Lung (tissue), 11 donors: ENCODE measurements at regions not wholly inside any gene's neighbourhood (a gene's known extent, or its start where the extent isn't known, plus 50 kb on each side); places are given as distances from the start of the nearest gene placed in this dataset.

ENCODE experiments used
- ATAC-seq: fragments of 200-7000 bp; cut with Tn5 transposase; one replicate; pipeline ENCODE4 v1.9.1; 2020; ENCODE audit warnings: moderate number of reproducible peaks; ENCODE audit not compliant: insufficient read depth, low FRiP score
- DNase-seq, 3 donors: peaks; one replicate each; pipeline ENCODE4 v3.0.0-alpha.2; 2013 to 2017
- H3K27ac ChIP-seq, 2 donors: one replicate each; pipeline ENCODE4 v1.5.1; 2013; ENCODE audit warnings: mild to moderate bottlenecking in 2 of 2, moderate library complexity in 2 of 2, control low read depth in 1 of 2, inconsistent platforms in 1 of 2, low read depth in 1 of 2, low read length in 1 of 2
- H3K27me3 ChIP-seq, 3 donors: one replicate each; pipeline ENCODE4 v1.5.1; 2013; ENCODE audit warnings: low read length in 2 of 3; ENCODE audit not compliant: control insufficient read depth in 3 of 3, insufficient read depth in 3 of 3
- H3K36me3 ChIP-seq, 4 donors: one replicate each; pipeline ENCODE4 v1.5.1; 2013; ENCODE audit warnings: low read length in 4 of 4, mild to moderate bottlenecking in 1 of 4, moderate library complexity in 1 of 4; ENCODE audit not compliant: control insufficient read depth in 4 of 4, insufficient read depth in 4 of 4
- H3K4me1 ChIP-seq, 5 donors: one replicate each; pipeline ENCODE4 v1.5.1; 2013; ENCODE audit warnings: low read length in 5 of 5, mild to moderate bottlenecking in 2 of 5, moderate library complexity in 1 of 5; ENCODE audit not compliant: control insufficient read depth in 5 of 5, insufficient read depth in 5 of 5
- H3K4me3 ChIP-seq: one replicate; pipeline ENCODE4 v1.5.1; 2013; ENCODE audit warnings: mild to moderate bottlenecking, control low read depth, moderate library complexity
- H3K9ac ChIP-seq, 2 donors: one replicate each; pipeline ENCODE4 v1.5.1; 2013; ENCODE audit warnings: low read length in 2 of 2, control low read depth in 1 of 2; ENCODE audit not compliant: insufficient read depth in 1 of 2
- H3K9me3 ChIP-seq, 4 donors: one replicate each; pipeline ENCODE4 v1.5.1; 2013; ENCODE audit warnings: low read length in 3 of 4, mild to moderate bottlenecking in 1 of 4, moderate library complexity in 1 of 4; ENCODE audit not compliant: control insufficient read depth in 4 of 4, insufficient read depth in 3 of 4
- CTCF ChIP-seq: IDR thresholded peaks from 2 replicates; pipeline ENCODE4 v1.5.1; 2012; ENCODE audit warnings: mild to moderate bottlenecking; ENCODE audit errors: control extremely low read depth, extremely low read depth
- WGBS, 2 donors: extraction: QIAGEN DNeasy Blood & Tissue Kit; methylation state at CpG; one replicate each; pipeline ENCODE4 v1.1.7; 2013; 5-methylcytosine and 5-hydroxymethylcytosine counted together
- donor health status: control.
- donor health status: control.
- donor health status: Bipolar disorder and iron deficiency.
- donor health status: healthy.
- donor health status: DM: yes; HTN: yes; CAD: no.

GRCh38 chr7:46080595-46081159 is 159.6 kb upstream of the IGFBP3 start:
- Histone ChIP-seq H3K4me1 (no peaks in the 10 kb centered on the region), H3K4me3 (no peak overlapping the region), H3K27me3 (no peaks in the 10 kb centered on the region), H3K9ac (no peak overlapping the region), H3K27ac (no peak overlapping the region), H3K36me3 (no peaks in the 10 kb centered on the region), H3K9me3 (no peaks in the 10 kb centered on the region)
- 86 to 94% methylated on average over 4 of the region's 4 CpGs for WGBS, 2 donors
- no peak for DNase-seq
- TF ChIP-seq CTCF, result no peak
- no peak for ATAC-seq

GRCh38 chr7:46079421-46079820 is 158.3 kb upstream of the IGFBP3 start:
- H3K27ac ChIP-seq, result no peak overlapping the region
- no peaks in the 10 kb centered on the region for H3K4me1 ChIP-seq
- no peak for TF ChIP-seq CTCF
- no peaks in the 10 kb centered on the region for H3K36me3 ChIP-seq
- H3K4me3 ChIP-seq, result no peak overlapping the region
- H3K27me3 ChIP-seq, result no peaks in the 10 kb centered on the region
- DNase-seq (no peak), ATAC-seq (no peak)
- H3K9ac ChIP-seq, result no peak overlapping the region
- WGBS, 2 donors, result 75 to 87% methylated on average over 2 of the region's 2 CpGs
- H3K9me3 ChIP-seq, result no peaks in the 10 kb centered on the region

- Histone ChIP-seq H3K4me3 (no peak overlapping the region), H3K27ac (no peak overlapping the region), H3K36me3 (no peaks in the 10 kb centered on the region), H3K9me3 (no peaks in the 10 kb centered on the region), H3K9ac (no peak overlapping the region), H3K4me1 (peaks cover 0 to 3% (median 0%) of the 10 kb centered on the region in 5 donors), H3K27me3 (no peaks in the 10 kb centered on the region)
- ATAC-seq (no peak), DNase-seq (peak in 1 of 3 donors; percentile 10)
- 13 to 30% methylated on average over 1 of the region's 1 CpG for WGBS, 2 donors
- no peak for TF ChIP-seq CTCF
These were observed 155.5 kb upstream of the IGFBP3 start for GRCh38 chr7:46076527-46076926.

GRCh38 chr7:46072722-46073121 is 151.7 kb upstream of the IGFBP3 start:
- ATAC-seq, result no peak
- no peak for TF ChIP-seq CTCF
- Histone ChIP-seq H3K36me3 (no peaks in the 10 kb centered on the region), H3K9ac (no peak overlapping the region), H3K27me3 (no peaks in the 10 kb centered on the region), H3K27ac (no peak overlapping the region), H3K4me1 (peaks cover 0 to 3% (median 0%) of the 10 kb centered on the region in 5 donors), H3K4me3 (no peak overlapping the region), H3K9me3 (no peaks in the 10 kb centered on the region)
- DNase-seq, result peak in 1 of 3 donors; percentile 11
